CD4-positive, alpha-beta T cell (primary cell): ENCODE measurements at regions not wholly inside any gene's neighbourhood (a gene's known extent, or its start where the extent isn't known, plus 50 kb on each side); places are given as distances from the start of the nearest gene placed in this dataset.

Experiments used
- ATAC-seq: fragments of 200-7000 bp; cut with Tn5 transposase; one replicate; pipeline ENCODE4 v1.10.0; 2022; ENCODE audit warnings: mild to moderate bottlenecking; ENCODE audit not compliant: poor library complexity
- CTCF ChIA-PET: fragments of 350-600 bp; sonication (Branson Sonifier 250); formaldehyde crosslinking; loops from one replicate; lab custom pipeline; 2021; ENCODE audit warnings: antibody characterized with exemption, inconsistent platforms; lab: Charles Lee
- POLR2A ChIA-PET: fragments of 350-600 bp; sonication (Branson Sonifier 250); formaldehyde crosslinking; loops from one replicate; lab custom pipeline; 2021; ENCODE audit warnings: antibody characterized with exemption, inconsistent platforms; lab: Charles Lee
- DNase-seq, 14 experiments: peaks; one replicate each; pipeline ENCODE4 v3.0.0-alpha.2; 2013 to 2020; ENCODE audit warnings: mixed read lengths in 2 of 14
- H3K27ac ChIP-seq, 2 donors: one replicate each; pipeline versions ENCODE4 v1.5.1 to v1.7.0; 2013; ENCODE audit warnings: low read length in 2 of 2, low read depth in 1 of 2, mild to moderate bottlenecking in 1 of 2
- H3K27me3 ChIP-seq, 2 experiments: 1 replicate in 1 of 2; 2 replicates in 1 of 2; pipeline versions ENCODE4 v1.6.1 to v1.7.0; 2013; ENCODE audit warnings: low read length in 2 of 2, control low read depth in 1 of 2, mild to moderate bottlenecking in 1 of 2, moderate library complexity in 1 of 2; ENCODE audit not compliant: insufficient read depth in 2 of 2, control insufficient read depth in 1 of 2
- H3K36me3 ChIP-seq: one replicate; pipeline ENCODE4 v1.6.1; 2013; ENCODE audit warnings: low read length, control low read depth; ENCODE audit not compliant: insufficient read depth
- H3K4me1 ChIP-seq: one replicate; pipeline ENCODE4 v1.6.1; 2013; ENCODE audit warnings: low read length, control low read depth; ENCODE audit not compliant: insufficient read depth
- H3K4me3 ChIP-seq: one replicate; pipeline ENCODE4 v1.5.1; 2013; ENCODE audit warnings: mild to moderate bottlenecking, low read length, moderate library complexity
- H3K9me3 ChIP-seq, 2 experiments: 1 replicate in 1 of 2; 2 replicates in 1 of 2; pipeline versions ENCODE4 v1.6.1 to v1.7.0; 2013; ENCODE audit warnings: low read length in 2 of 2, mild to moderate bottlenecking in 2 of 2, control low read depth in 1 of 2, moderate library complexity in 1 of 2; ENCODE audit not compliant: control insufficient read depth in 1 of 2, insufficient read depth in 1 of 2
- H3K27ac Mint-ChIP-seq: one replicate; pipeline ENCODE4 v1.8.0; 2020; ENCODE audit warnings: mixed read lengths
- H3K27me3 Mint-ChIP-seq: one replicate; pipeline ENCODE4 v1.8.0; 2021; ENCODE audit warnings: mixed read lengths
- H3K36me3 Mint-ChIP-seq: one replicate; pipeline ENCODE4 v1.8.0; 2021; ENCODE audit warnings: low read depth, mixed read lengths
- H3K4me1 Mint-ChIP-seq: one replicate; pipeline ENCODE4 v1.8.0; 2021; ENCODE audit warnings: low read depth, mixed read lengths
- H3K4me3 Mint-ChIP-seq: one replicate; pipeline ENCODE4 v1.8.0; 2020; ENCODE audit warnings: mild to moderate bottlenecking, mixed read lengths
- H3K9me3 Mint-ChIP-seq: one replicate; pipeline ENCODE4 v1.8.0; 2020; ENCODE audit warnings: mixed read lengths
- CTCF ChIP-seq: fragments of 200-600 bp; IDR thresholded peaks from one replicate; pipeline ENCODE4 v1.8.0; 2022; ENCODE audit warnings: antibody characterized with exemption, mild to moderate bottlenecking
- intact Hi-C, 2 experiments: fragments of 100-400 bp; cut with DNase I in 1 of 2; cut with micrococcal nuclease in 1 of 2; formaldehyde crosslinking; loops; one replicate each; pipeline versions ENCODE4 v1.15.1 to v1.9.0; 2023 to 2025; cut with DNase I, micrococcal nuclease

GRCh38 chr7:53531-53930 lies 138.8 kb upstream of the FAM20C start:
- intact Hi-C loops, result no loop called here
- no peak overlapping the region for H3K4me3 Mint-ChIP-seq
- Histone ChIP-seq H3K4me3 (no peak overlapping the region), H3K9me3 (no peaks in the 10 kb centered on the region), H3K4me1 (no peaks in the 10 kb centered on the region), H3K27ac (no peak overlapping the region), H3K36me3 (no peaks in the 10 kb centered on the region), H3K27me3 (no peaks in the 10 kb centered on the region)
- ATAC-seq (no peak), DNase-seq (no peak)
- POLR2A ChIA-PET, result no interaction called here
- no peak overlapping the region for H3K27ac Mint-ChIP-seq
- no peaks in the 10 kb centered on the region for H3K4me1 Mint-ChIP-seq
- TF ChIP-seq CTCF, result no peak
- H3K9me3 Mint-ChIP-seq, result no peaks in the 10 kb centered on the region
- peaks cover 8% of the 10 kb centered on the region for H3K27me3 Mint-ChIP-seq
- H3K36me3 Mint-ChIP-seq, result no peaks in the 10 kb centered on the region
- CTCF ChIA-PET, result no interaction called here

- ATAC-seq, result no peak
- Histone ChIP-seq H3K9me3 (no peaks in the 10 kb centered on the region), H3K4me1 (no peaks in the 10 kb centered on the region), H3K36me3 (no peaks in the 10 kb centered on the region), H3K27me3 (no peaks in the 10 kb centered on the region), H3K4me3 (no peak overlapping the region), H3K27ac (no peak overlapping the region)
- Mint-ChIP-seq H3K27ac (no peak overlapping the region), H3K36me3 (no peaks in the 10 kb centered on the region), H3K27me3 (peaks cover 8% of the 10 kb centered on the region), H3K4me3 (no peak overlapping the region), H3K4me1 (no peaks in the 10 kb centered on the region), H3K9me3 (no peaks in the 10 kb centered on the region)
- no peak for TF ChIP-seq CTCF
- DNase-seq, result no peak
- intact Hi-C loops, result no loop called here
- ChIA-PET CTCF (no interaction called here), POLR2A (no interaction called here)
Measured at GRCh38 chr7:54615-55014, 137.8 kb upstream of the FAM20C start.

GRCh38 chr7:55690-56248 lies 136.6 kb upstream of the FAM20C start:
- DNase-seq, result no peak
- no peak overlapping the region for H3K4me3 Mint-ChIP-seq
- no peaks in the 10 kb centered on the region for H3K4me1 ChIP-seq
- TF ChIP-seq CTCF, result no peak
- ChIA-PET POLR2A (no interaction called here), CTCF (no interaction called here)
- intact Hi-C loops, result no loop called here
- H3K36me3 ChIP-seq, result no peaks in the 10 kb centered on the region
- H3K27ac ChIP-seq, result no peak overlapping the region
- H3K9me3 ChIP-seq, result no peaks in the 10 kb centered on the region
- no peak overlapping the region for H3K4me3 ChIP-seq
- peaks cover 8% of the 10 kb centered on the region for H3K27me3 Mint-ChIP-seq
- no peaks in the 10 kb centered on the region for H3K4me1 Mint-ChIP-seq
- H3K27ac Mint-ChIP-seq, result no peak overlapping the region
- no peaks in the 10 kb centered on the region for H3K36me3 Mint-ChIP-seq
- no peak for ATAC-seq
- no peaks in the 10 kb centered on the region for H3K9me3 Mint-ChIP-seq
- no peaks in the 10 kb centered on the region for H3K27me3 ChIP-seq
